Endometrium (tissue), 2 donors: ENCODE measurements at regions not wholly inside any gene's neighbourhood (a gene's known extent, or its start where the extent isn't known, plus 50 kb on each side); places are given as distances from the start of the nearest gene placed in this dataset.
"Not testable (repeated sequence)": the region's sequence is repeated elsewhere in the genome, so short reads cannot be mapped to it uniquely, and the experiment has no call there.

ENCODE experiments used
- FAIRE-seq: peaks from 2 replicates; lab custom pipeline; 2012; peaks lifted over from hg19 to GRCh38; lab: Jason Lieb, UNC
- donor health status: control.
- donor health status: control.

GRCh38 chr9:25453875-25454274 lies 224.4 kb downstream of the TUSC1 start:
- FAIRE-seq: no peak

- no peak for FAIRE-seq
Observed at GRCh38 chr9:25449503-25449902, 228.7 kb downstream of the TUSC1 start.

GRCh38 chr9:25445721-25446120 lies 232.5 kb downstream of the TUSC1 start:
- FAIRE-seq: not testable (repeated sequence)

GRCh38 chr9:25442526-25442925 lies 235.7 kb downstream of the TUSC1 start:
- no peak for FAIRE-seq

GRCh38 chr9:25427898-25428297 lies 250.3 kb downstream of the TUSC1 start:
- no peak for FAIRE-seq

- FAIRE-seq: no peak
Observed at GRCh38 chr9:25427290-25427689, 251.0 kb downstream of the TUSC1 start.

- FAIRE-seq: no peak
Observed at GRCh38 chr9:25421560-25421959, 256.7 kb downstream of the TUSC1 start.

GRCh38 chr9:25418974-25419373 lies 259.3 kb downstream of the TUSC1 start:
- FAIRE-seq: no peak

- FAIRE-seq: no peak
Observed at GRCh38 chr9:25415718-25416117, 262.5 kb downstream of the TUSC1 start.

GRCh38 chr9:25412646-25413045 lies 265.6 kb downstream of the TUSC1 start:
- FAIRE-seq: no peak

- FAIRE-seq: no peak
Observed at GRCh38 chr9:25397746-25398145, 280.5 kb downstream of the TUSC1 start.

- FAIRE-seq: no peak
Observed at GRCh38 chr9:25396828-25397227, 281.4 kb downstream of the TUSC1 start.

- FAIRE-seq: no peak
Observed at GRCh38 chr9:25381141-25381540, 297.1 kb downstream of the TUSC1 start.

- no peak for FAIRE-seq
Observed at GRCh38 chr9:25377039-25377438, 301.2 kb downstream of the TUSC1 start.

GRCh38 chr9:25374281-25374680 lies 304.0 kb downstream of the TUSC1 start:
- no peak for FAIRE-seq

GRCh38 chr9:25366906-25367305 lies 311.3 kb downstream of the TUSC1 start:
- no peak for FAIRE-seq

GRCh38 chr9:25353783-25354182 lies 324.5 kb downstream of the TUSC1 start:
- FAIRE-seq: no peak

GRCh38 chr9:25350011-25350410 lies 328.2 kb downstream of the TUSC1 start:
- FAIRE-seq: no peak

- no peak for FAIRE-seq
Observed at GRCh38 chr9:25322142-25322541, 356.1 kb downstream of the TUSC1 start.

GRCh38 chr9:25310961-25311360 lies 367.3 kb downstream of the TUSC1 start:
- FAIRE-seq: peak; percentile 91

GRCh38 chr9:25308549-25308948 lies 369.7 kb downstream of the TUSC1 start:
- no peak for FAIRE-seq

- FAIRE-seq: no peak
Observed at GRCh38 chr9:25302601-25303000, 375.6 kb downstream of the TUSC1 start.

- not testable (repeated sequence) for FAIRE-seq
Observed at GRCh38 chr9:25288195-25288594, 390.0 kb downstream of the TUSC1 start.

- FAIRE-seq: peak; percentile 37
Observed at GRCh38 chr9:25284365-25284764, 393.9 kb downstream of the TUSC1 start.

GRCh38 chr9:25282946-25283345 lies 395.3 kb downstream of the TUSC1 start:
- FAIRE-seq: no peak
